PFSK-1 (cell line): ENCODE measurements at regions not wholly inside any gene's neighbourhood (a gene's known extent, or its start where the extent isn't known, plus 50 kb on each side); places are given as distances from the start of the nearest gene placed in this dataset.

Source experiments
- FOXP2 ChIP-seq: optimal IDR thresholded peaks from 2 replicates; pipeline ENCODE3; 2011; ENCODE audit warnings: borderline replicate concordance, control low read depth, inconsistent platforms; ENCODE audit not compliant: insufficient read depth; ENCODE audit errors: extremely low read length, extremely low read depth
- POLR2AphosphoS5 ChIP-seq: IDR thresholded peaks from 2 replicates; pipeline ENCODE4 v1.6.1; 2012; ENCODE audit warnings: low read depth, mild to moderate bottlenecking, control low read depth, low read length, moderate library complexity
- SIN3A ChIP-seq: IDR thresholded peaks from 2 replicates; pipeline ENCODE4 v1.6.1; 2012; ENCODE audit warnings: mild to moderate bottlenecking, low read length, moderate library complexity, borderline replicate concordance; ENCODE audit not compliant: insufficient read depth
- TAF1 ChIP-seq: IDR thresholded peaks from 2 replicates; pipeline ENCODE4 v1.6.1; 2012; ENCODE audit warnings: low read length, control low read depth, borderline replicate concordance; ENCODE audit not compliant: insufficient read depth
- TF ChIP-seq, protein P1 (sequence below), 2 experiments: IDR thresholded peaks; 2 replicates each; pipeline versions ENCODE4 v1.6.1 to v1.8.0; 2011 to 2012; ENCODE audit warnings: low read depth in 2 of 2, low read length in 2 of 2, control low read depth in 1 of 2, inconsistent platforms in 1 of 2, mild to moderate bottlenecking in 1 of 2, moderate library complexity in 1 of 2; ENCODE audit not compliant: insufficient read depth in 1 of 2

DNA sequence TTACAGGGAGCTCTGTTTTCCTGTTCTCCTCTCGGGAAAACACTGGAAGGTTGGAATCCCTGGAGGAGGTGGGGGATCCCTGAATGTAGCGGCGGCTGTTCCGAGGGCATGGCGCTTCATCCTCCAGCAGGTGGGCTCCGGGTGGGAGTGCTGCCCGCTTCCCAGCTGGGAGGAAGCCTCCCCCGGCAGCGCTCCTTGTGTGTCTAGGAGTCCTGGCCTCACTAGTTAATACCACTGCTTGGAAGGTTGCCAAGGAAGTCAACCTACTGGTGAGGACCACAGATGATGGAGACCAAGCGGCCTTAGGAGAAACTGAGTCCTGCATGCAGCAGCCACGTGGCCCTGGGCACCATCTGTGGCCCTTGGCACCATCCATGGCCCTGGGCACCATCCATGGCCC, 151.9 kb upstream of the PFKP start:
- no peak for TF ChIP-seq SIN3A
- no peak for TF ChIP-seq POLR2AphosphoS5
- no peak for TF ChIP-seq FOXP2
- TF ChIP-seq, protein P1, sequence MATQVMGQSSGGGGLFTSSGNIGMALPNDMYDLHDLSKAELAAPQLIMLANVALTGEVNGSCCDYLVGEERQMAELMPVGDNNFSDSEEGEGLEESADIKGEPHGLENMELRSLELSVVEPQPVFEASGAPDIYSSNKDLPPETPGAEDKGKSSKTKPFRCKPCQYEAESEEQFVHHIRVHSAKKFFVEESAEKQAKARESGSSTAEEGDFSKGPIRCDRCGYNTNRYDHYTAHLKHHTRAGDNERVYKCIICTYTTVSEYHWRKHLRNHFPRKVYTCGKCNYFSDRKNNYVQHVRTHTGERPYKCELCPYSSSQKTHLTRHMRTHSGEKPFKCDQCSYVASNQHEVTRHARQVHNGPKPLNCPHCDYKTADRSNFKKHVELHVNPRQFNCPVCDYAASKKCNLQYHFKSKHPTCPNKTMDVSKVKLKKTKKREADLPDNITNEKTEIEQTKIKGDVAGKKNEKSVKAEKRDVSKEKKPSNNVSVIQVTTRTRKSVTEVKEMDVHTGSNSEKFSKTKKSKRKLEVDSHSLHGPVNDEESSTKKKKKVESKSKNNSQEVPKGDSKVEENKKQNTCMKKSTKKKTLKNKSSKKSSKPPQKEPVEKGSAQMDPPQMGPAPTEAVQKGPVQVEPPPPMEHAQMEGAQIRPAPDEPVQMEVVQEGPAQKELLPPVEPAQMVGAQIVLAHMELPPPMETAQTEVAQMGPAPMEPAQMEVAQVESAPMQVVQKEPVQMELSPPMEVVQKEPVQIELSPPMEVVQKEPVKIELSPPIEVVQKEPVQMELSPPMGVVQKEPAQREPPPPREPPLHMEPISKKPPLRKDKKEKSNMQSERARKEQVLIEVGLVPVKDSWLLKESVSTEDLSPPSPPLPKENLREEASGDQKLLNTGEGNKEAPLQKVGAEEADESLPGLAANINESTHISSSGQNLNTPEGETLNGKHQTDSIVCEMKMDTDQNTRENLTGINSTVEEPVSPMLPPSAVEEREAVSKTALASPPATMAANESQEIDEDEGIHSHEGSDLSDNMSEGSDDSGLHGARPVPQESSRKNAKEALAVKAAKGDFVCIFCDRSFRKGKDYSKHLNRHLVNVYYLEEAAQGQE (IDR thresholded peaks at IDR 0.05; ENCODE audit: insufficient read depth in 1 of 2, low read depth in 2 of 2, low read length in 2 of 2): no peak
- TF ChIP-seq TAF1: no peak

DNA sequence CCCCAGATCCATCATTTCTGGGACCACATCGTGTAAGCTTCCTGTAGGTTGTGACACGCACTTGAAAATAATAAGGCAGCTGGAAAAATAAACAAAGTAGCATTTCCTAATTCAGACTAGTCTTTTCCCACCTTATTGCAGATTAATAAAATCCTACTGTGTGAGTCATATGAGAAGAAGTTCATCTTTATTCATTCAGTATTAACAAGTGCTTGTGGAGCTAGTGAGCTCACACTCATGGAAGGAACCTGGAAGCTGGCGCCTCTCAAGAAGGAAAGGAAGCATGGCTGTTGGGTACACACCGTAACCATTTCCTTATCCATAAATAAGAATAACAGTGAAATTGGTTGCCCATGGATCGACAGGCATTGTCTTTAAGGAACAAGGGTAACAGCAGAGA, 152.6 kb upstream of the PFKP start:
- TF ChIP-seq SIN3A: no peak
- TF ChIP-seq POLR2AphosphoS5: no peak
- TF ChIP-seq, protein P1 (IDR thresholded peaks at IDR 0.05; ENCODE audit: insufficient read depth in 1 of 2, low read depth in 2 of 2, low read length in 2 of 2): no peak
- TF ChIP-seq FOXP2: no peak
- TF ChIP-seq TAF1: no peak

DNA sequence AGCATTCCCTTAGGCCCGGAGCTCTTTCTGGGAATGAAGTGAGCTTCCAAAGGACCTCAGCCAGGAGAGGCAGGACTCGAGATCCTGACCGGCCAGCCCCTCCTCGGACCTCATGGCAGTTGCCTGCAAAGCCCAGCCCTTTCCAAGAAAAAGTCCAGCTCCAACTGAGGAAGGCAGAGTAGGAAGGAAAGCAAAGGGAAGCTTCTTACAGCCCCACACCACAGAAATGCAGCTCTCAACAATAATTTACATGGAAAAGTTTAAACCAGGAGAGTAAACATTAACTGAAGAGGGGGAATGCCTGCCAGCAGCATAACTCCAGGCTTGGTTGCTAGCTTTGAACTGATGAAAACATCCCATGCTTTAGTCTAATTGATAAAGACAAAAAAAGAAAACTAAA, 153.9 kb upstream of the PFKP start:
- TF ChIP-seq TAF1: no peak
- TF ChIP-seq FOXP2: no peak
- TF ChIP-seq SIN3A: no peak
- no peak for TF ChIP-seq POLR2AphosphoS5
- TF ChIP-seq, protein P1 (IDR thresholded peaks at IDR 0.05; ENCODE audit: insufficient read depth in 1 of 2, low read depth in 2 of 2, low read length in 2 of 2): no peak

DNA sequence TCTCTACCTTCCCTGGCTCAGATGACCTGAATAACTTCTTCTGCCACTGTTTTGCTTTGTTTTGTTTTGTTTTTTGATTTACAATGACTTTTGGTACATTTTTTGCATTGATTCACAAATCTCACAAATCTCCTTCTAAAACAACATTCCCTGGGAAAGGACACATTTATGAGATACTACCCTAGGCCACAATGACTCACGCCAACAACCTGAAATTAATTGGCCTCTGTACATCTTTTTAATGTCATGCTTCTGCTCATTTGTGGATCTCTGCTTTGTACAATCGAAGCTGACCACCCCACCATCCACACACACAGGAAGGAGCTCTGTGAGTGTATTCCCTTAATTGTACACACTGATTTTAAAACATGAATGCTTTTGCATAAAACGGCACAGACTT, 156.7 kb upstream of the PFKP start:
- TF ChIP-seq SIN3A (no peak), FOXP2 (no peak), POLR2AphosphoS5 (no peak), TAF1 (no peak)
- TF ChIP-seq, protein P1 (IDR thresholded peaks at IDR 0.05; ENCODE audit: insufficient read depth in 1 of 2, low read depth in 2 of 2, low read length in 2 of 2): no peak

DNA sequence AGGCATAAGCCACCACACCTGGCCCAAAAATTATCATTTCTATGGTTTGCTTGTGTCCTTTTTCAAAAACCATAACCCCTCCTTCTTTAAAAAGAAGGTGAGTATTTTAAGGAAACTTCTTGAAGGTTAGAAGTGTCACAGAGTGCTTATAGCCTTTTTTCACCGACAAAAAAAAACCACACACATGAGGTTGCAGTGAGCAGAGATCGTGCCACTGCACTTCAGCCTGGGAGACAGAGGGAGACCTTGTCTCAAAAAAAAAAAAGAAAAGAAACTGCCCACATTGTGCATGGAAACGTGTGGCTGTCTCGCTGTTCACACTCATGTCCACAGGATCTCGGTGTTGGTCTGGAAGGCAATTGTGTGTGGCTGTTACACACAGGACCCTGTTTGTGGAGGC, 157.4 kb upstream of the PFKP start:
- TF ChIP-seq TAF1 (no peak), FOXP2 (no peak), POLR2AphosphoS5 (no peak), SIN3A (no peak)
- TF ChIP-seq, protein P1 (IDR thresholded peaks at IDR 0.05; ENCODE audit: insufficient read depth in 1 of 2, low read depth in 2 of 2, low read length in 2 of 2): no peak
